DMS53 treated with DMSO at 0.1 percent for 48 hours (cell line): ENCODE measurements at regions not wholly inside any gene's neighbourhood (a gene's known extent, or its start where the extent isn't known, plus 50 kb on each side); places are given as distances from the start of the nearest gene placed in this dataset.

Experiments used
- DNase-seq: peaks from one replicate; lab custom pipeline; 2025; ENCODE audit not compliant: unreplicated experiment; lab: John Stamatoyannopoulos, UW

GRCh38 chr11:26023057-26023456, 308.9 kb upstream of the ANO3 start:
- no peak for DNase-seq

- DNase-seq = no peak
These were observed 306.3 kb upstream of the ANO3 start for GRCh38 chr11:26025676-26026075.

GRCh38 chr11:26026078-26026477, 305.9 kb upstream of the ANO3 start:
- no peak for DNase-seq

- no peak for DNase-seq
These were observed 304.0 kb upstream of the ANO3 start for GRCh38 chr11:26027887-26028286.

- peak; percentile 81 for DNase-seq
These were observed 303.5 kb upstream of the ANO3 start for GRCh38 chr11:26028393-26028911.

- DNase-seq = no peak
These were observed 301.5 kb upstream of the ANO3 start for GRCh38 chr11:26030399-26030798.

GRCh38 chr11:26032241-26032640, 299.7 kb upstream of the ANO3 start:
- no peak for DNase-seq

GRCh38 chr11:26035696-26036095, 296.2 kb upstream of the ANO3 start:
- DNase-seq = no peak

GRCh38 chr11:26037716-26038115, 294.2 kb upstream of the ANO3 start:
- no peak for DNase-seq

- no peak for DNase-seq
These were observed 291.6 kb upstream of the ANO3 start for GRCh38 chr11:26040339-26040738.

- DNase-seq = no peak
These were observed 289.8 kb upstream of the ANO3 start for GRCh38 chr11:26042113-26042512.

- DNase-seq = no peak
These were observed 288.3 kb upstream of the ANO3 start for GRCh38 chr11:26043665-26044064.

GRCh38 chr11:26044389-26044788, 287.5 kb upstream of the ANO3 start:
- DNase-seq = no peak

GRCh38 chr11:26045082-26045481, 286.8 kb upstream of the ANO3 start:
- no peak for DNase-seq

GRCh38 chr11:26048271-26048670, 283.7 kb upstream of the ANO3 start:
- no peak for DNase-seq

- DNase-seq = no peak
These were observed 278.0 kb upstream of the ANO3 start for GRCh38 chr11:26053966-26054365.

GRCh38 chr11:26062660-26063059, 269.3 kb upstream of the ANO3 start:
- no peak for DNase-seq

- DNase-seq = no peak
These were observed 268.0 kb upstream of the ANO3 start for GRCh38 chr11:26063915-26064314.

- DNase-seq = no peak
These were observed 266.0 kb upstream of the ANO3 start for GRCh38 chr11:26065944-26066343.

- DNase-seq = no peak
These were observed 261.1 kb upstream of the ANO3 start for GRCh38 chr11:26070714-26071380.

GRCh38 chr11:26072614-26073153, 259.2 kb upstream of the ANO3 start:
- no peak for DNase-seq

- no peak for DNase-seq
These were observed 258.3 kb upstream of the ANO3 start for GRCh38 chr11:26073646-26074045.
